Limb (tissue), 2 donors: ENCODE measurements at regions not wholly inside any gene's neighbourhood (a gene's known extent, or its start where the extent isn't known, plus 50 kb on each side); places are given as distances from the start of the nearest gene placed in this dataset.
A peak's percentile ranks its signal among the peaks of the same experiment; 100 is the strongest.

ENCODE experiments used
- DNase-seq, 2 donors: peaks; one replicate each; pipeline ENCODE4 v3.0.0-alpha.2; 2016; ENCODE audit errors: extremely low spot score in 2 of 2

- no peak for DNase-seq
These were observed 2043.8 kb downstream of the ARAP2 start for GRCh38 chr4:34200535-34200934.

DNA sequence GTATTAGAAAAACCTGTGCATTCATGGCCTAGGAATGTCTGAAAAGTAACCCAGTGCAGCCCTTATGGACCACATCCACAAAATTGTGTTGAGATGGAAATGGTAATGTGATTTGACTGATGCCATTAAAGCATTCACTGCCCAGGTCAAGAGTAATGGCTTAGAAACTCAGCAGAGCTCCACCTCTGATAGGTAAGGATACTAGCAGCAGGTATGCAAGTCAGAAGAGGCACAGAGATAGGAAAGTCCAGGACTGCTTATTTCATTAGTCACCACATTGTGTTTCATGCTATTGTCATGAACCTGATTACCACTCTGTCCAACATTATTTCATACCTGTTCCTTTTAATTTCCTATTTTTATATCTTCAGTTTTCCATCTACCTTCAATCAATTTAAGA is 2042.2 kb downstream of the ARAP2 start:
- no peak for DNase-seq

- DNase-seq, result peak in 1 of 2 donors; percentile 7
These were observed 2023.7 kb downstream of the ARAP2 start for GRCh38 chr4:34220601-34221000.

DNA sequence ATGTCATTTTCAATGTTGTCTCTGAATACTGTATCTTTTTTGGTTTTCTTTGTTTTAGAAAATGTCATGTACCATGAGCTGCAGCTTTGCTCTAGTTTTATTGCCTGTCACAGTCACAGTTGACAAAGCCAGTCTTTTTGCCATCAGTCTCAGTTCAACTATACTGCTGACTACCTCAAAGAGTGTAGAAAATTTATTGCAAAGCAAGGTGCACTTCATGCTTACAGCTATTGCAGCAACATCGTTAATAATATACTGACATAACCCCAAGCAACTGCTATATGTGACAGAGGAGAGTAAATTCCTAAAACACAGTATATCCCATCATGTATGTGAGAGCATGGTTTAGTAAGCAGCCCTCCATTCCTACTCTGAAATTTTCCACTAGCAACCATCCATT is 2022.3 kb downstream of the ARAP2 start:
- no peak for DNase-seq

DNA sequence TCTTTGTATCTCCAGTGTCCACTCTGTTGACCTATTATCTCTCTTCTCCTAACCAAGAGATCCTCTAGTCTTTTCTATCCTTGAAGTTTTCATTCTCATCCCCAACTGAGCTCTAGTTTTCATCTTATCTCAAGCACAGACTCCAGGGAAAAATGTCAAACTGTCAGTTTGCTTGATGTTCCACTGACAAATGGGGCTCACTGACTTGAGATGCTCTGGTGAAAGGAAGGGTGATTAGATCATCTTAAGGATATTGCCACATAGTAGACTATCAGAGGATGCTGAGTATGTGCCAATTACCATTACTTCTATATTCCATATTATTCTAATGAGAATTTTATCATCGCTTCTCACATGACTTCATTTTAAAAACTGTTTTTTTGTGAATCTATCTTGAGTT is 2008.2 kb downstream of the ARAP2 start:
- no peak for DNase-seq

GRCh38 chr4:34245276-34245675 is 1999.0 kb downstream of the ARAP2 start:
- DNase-seq, result no peak

- DNase-seq, result no peak
These were observed 1993.8 kb downstream of the ARAP2 start for GRCh38 chr4:34250562-34250961.

DNA sequence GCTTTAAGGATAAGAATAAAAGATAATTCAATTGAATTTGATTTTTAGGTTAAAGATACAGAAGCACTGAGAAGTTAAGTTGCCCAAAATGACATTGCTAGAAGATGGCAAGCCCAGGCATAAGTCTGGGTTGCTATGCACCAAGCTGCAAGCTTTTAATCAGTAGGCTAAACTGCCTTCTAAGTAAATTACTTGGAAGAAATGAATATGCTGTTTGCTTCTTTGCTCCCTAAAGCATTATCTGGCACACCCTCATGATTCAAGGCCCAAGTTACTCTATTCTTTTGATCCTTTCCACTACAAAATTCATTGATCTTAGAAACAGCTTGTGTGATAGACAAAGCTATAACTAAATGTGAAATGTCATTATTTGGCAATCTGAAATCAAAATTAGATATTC is 1991.1 kb downstream of the ARAP2 start:
- DNase-seq, result no peak

GRCh38 chr4:34258176-34258575 is 1986.1 kb downstream of the ARAP2 start:
- DNase-seq, result no peak

GRCh38 chr4:34261799-34262314 is 1982.5 kb downstream of the ARAP2 start:
- DNase-seq, result no peak

DNA sequence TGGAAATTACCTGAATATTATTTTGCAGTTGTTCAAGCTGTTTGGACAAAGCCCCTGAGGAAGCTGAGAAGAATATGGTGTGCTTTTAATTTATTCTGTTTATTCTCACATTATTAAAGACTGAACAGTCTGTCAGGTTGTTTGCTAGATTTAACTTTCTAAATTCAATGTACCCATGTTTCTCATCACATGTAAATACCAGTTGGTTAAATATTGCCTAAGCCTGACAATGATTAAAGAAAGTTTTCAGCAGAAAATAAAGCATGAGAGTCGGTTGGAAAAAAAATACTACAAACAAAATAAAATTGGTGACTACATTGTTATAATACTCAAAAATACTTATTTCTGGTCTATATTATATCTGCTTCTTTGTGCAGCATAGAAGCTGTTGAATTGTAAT is 1974.7 kb downstream of the ARAP2 start:
- no peak for DNase-seq

DNA sequence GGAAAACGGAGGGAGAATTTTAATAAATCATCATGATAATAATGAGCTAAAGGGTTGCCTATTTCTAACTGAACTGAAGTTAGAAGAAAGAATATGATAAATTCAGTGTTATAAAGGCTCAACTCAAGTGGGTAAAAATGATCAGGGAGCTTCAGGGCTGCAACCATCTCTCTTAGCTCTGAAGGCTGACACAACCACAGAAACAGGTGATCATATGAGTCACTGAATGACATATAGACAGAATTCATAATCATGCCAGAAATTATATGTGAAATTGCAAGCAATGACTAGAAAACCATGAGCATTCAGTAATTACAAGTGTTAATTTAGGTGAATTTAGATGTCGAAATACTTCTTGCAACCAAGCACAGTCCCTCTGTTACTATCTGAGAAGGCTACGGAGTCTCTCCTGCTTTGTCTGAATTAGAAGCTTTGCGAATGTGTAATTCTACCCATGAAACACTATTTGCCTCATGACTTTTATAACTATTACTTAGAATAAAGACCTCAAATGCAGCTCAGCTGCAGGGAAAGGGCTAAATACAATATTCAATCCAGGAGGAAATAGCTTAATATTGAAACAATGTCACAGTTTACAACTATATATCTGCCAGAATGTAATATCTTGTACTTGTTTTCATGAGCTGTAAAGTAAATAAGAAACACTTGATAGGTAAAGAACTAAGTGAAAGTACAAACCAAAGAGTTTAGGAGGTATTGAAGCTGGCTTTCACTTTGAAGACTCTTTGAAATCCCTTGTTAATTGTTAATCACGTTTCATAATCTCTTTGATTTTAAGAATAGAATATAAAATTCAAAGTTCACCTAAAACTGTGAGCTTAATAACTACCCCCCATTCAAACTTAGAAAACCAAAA is 1972.6 kb downstream of the ARAP2 start:
- no peak for DNase-seq

DNA sequence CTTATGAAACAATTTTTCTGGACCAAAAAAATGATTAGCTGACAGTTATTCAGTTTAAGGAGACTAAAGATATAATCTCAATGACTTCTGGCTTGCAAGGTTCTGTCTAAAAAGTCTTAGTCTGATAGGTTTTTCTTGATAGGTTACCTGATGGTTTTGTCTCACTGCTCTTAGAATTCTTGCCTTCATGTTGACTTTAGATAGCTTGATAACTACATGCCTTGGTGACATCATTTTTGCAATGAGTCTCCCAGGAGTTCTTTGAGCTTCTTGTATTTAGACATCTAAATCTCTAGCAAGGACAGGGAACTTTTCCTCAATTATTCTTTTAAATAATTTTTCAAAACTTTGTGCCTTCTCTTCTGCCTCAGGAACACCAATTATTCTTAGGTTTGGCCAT is 1965.3 kb downstream of the ARAP2 start:
- DNase-seq, result no peak

DNA sequence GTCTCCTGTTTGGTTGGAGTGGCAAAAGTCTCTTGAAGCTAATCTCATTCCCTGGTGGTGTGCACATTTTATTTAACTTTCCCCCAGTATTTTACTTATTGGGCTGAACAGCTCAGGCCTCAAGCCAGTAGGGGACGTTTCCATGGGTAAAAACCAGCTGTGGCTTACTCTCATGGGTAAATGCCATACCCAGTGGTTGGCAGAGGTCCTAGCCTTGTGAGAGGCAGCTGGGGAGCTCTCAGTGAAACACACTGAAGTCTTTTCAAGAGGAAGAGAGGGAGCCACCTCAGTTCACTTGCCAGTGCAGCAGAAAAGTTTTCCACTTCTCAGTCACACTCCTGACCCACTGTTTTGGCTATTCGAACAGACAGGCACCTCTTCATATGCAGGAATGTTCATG is 1964.2 kb downstream of the ARAP2 start:
- no peak for DNase-seq

- DNase-seq, result no peak
These were observed 1962.5 kb downstream of the ARAP2 start for GRCh38 chr4:34281826-34282225.

DNA sequence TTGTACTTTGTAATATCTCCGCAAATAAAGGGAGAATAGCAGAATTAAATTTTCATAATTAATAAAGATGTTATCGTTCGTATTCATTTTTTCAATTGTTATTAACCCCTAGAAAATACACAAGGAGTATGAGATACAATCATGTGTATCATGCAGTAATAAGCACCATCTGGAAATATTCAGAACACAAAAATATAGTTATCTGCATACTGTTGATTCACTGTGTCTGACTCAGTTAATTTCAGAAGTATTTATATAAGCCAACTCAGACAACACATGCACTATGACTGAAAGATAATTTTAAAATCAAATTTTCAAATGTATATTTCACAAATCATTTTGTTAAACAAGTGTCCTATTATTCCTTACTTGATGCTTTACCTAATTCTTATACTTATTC is 1954.8 kb downstream of the ARAP2 start:
- no peak for DNase-seq

DNA sequence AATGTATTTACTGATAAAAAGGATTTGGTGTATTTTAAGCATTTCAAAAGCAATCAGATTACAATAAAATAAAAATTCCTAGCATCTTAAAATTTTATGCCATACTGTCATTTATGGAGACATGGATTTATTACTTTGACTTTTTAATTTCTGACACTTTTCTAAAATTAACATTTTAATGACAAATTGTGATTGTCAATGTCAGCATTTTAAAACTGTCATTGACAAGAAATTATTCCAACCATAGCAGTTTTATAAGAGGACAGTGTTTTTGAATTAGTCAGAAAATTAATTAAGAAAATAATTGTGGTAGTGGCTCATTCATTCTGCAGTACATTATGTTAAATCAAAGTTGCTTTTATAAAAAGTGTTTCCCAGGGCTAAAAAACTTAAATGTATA is 1954.4 kb downstream of the ARAP2 start:
- DNase-seq, result no peak

- no peak for DNase-seq
These were observed 1950.9 kb downstream of the ARAP2 start for GRCh38 chr4:34293459-34293858.

DNA sequence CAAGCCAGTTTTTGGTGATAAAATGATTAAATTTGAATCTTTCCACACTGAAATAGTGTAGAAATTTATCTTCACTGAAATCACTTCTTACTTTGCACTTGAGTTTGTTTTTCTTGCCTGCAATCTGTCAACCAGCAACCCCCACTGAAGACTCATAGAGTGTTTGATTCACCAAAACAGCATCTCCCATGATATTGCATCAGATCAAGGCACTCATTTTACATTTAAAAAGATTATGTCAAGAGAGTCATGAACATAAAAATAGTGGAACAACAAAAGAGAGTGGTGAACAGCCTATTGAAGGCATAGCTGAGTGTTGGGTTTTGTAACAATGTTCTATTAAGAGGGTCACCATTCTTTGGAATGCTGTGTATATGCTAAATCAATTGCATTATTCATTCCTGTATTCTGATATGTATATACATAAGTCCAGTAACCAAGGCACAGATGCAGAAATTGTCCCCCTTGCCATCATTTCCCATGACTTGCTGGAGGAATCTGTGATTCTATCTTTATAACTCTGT is 1934.9 kb downstream of the ARAP2 start:
- no peak for DNase-seq

- no peak for DNase-seq
These were observed 1925.5 kb downstream of the ARAP2 start for GRCh38 chr4:34318773-34319172.

DNA sequence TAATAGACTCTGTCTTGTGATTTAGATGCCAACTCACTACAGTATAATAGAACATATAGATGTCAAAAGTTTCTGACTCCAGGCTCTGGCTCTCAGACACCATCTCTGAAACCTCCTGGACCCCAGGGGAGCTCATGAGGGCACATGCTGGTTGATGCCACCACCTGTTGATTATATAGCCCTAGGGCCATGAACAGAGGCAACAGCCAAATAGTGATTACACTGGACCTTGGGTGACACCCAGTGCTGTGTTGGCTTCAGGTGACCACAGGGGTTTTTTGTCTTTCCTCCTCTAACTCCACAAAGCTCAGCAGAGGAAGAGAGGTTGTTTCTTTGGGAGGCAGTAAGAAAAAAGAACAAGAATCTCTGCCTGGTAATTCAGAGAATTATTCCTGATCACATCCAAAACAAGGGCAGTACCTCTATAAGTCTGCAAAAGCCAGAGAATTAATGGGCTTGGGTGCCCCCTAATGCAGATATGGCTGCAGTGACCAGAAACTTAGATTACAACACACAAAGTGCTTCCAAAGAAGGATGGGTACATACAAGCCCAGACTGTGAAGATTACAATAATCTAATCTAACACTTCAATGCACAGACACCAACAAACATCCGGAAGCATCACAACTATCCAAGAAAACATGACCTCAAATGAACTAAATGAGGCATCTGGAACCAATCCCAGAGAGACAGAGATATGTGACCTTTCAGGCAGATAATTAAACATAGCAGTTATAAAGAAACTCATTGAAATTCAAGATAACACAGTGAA is 1920.6 kb downstream of the ARAP2 start:
- no peak for DNase-seq

GRCh38 chr4:34328939-34329338 is 1915.4 kb downstream of the ARAP2 start:
- no peak for DNase-seq
